SK-N-SH treated with all-trans-retinoic acid at 6 μM for 48 hours (cell line): ENCODE measurements at regions not wholly inside any gene's neighbourhood (a gene's known extent, or its start where the extent isn't known, plus 50 kb on each side); places are given as distances from the start of the nearest gene placed in this dataset.

Experiments
- BACH2 ChIP-seq: fragments of 250-450 bp; sonication (Bioruptor Pico); IDR thresholded peaks from 2 replicates; pipeline ENCODE4 v1.9.0; 2021; ENCODE audit warnings: mild to moderate bottlenecking, borderline replicate concordance
- ESRRG ChIP-seq: fragments of 250-450 bp; sonication (Bioruptor Pico); IDR thresholded peaks from 2 replicates; pipeline ENCODE4 v1.6.1; 2021; ENCODE audit warnings: mild to moderate bottlenecking
- OSR1 ChIP-seq: fragments of 250-450 bp; sonication (Bioruptor Pico); IDR thresholded peaks from 2 replicates; pipeline ENCODE4 v1.8.0; 2022; ENCODE audit warnings: moderate library complexity, mild to moderate bottlenecking, inconsistent platforms
- RARB ChIP-seq: fragments of 250-450 bp; sonication (Bioruptor Pico); IDR thresholded peaks from 2 replicates; pipeline ENCODE4 v1.8.0; 2021; ENCODE audit warnings: mild to moderate bottlenecking, moderate library complexity
- SNAI2 ChIP-seq: fragments of 250-450 bp; sonication (Bioruptor Pico); IDR thresholded peaks from 2 replicates; pipeline ENCODE4 v1.5.0; 2020; ENCODE audit warnings: mild to moderate bottlenecking, moderate library complexity
- TOX ChIP-seq: fragments of 250-450 bp; sonication (Bioruptor Pico); IDR thresholded peaks from 2 replicates; pipeline ENCODE4 v1.8.0; 2021; ENCODE audit warnings: mild to moderate bottlenecking, moderate library complexity, borderline replicate concordance
- ZFP3 ChIP-seq: fragments of 250-450 bp; sonication (Bioruptor Pico); IDR thresholded peaks from 2 replicates; pipeline ENCODE4 v1.5.0; 2020; ENCODE audit warnings: mild to moderate bottlenecking, moderate library complexity
- ZFP30 ChIP-seq: fragments of 450-650 bp; formaldehyde crosslinking; IDR thresholded peaks from 2 replicates; pipeline ENCODE4 v1.5.0; 2022; ENCODE audit warnings: mild to moderate bottlenecking, moderate library complexity
- ZNF8 ChIP-seq: fragments of 450-650 bp; formaldehyde crosslinking; IDR thresholded peaks from 2 replicates; pipeline ENCODE4 v1.5.0; 2020; ENCODE audit warnings: mild to moderate bottlenecking, moderate library complexity
- TF ChIP-seq, protein P1 (sequence below): fragments of 250-450 bp; sonication (Bioruptor Pico); IDR thresholded peaks from 2 replicates; pipeline ENCODE4 v1.5.1; 2020; ENCODE audit warnings: low read depth, mild to moderate bottlenecking, moderate library complexity
- TF ChIP-seq, protein P2 (sequence below): fragments of 250-450 bp; sonication (Bioruptor Pico); IDR thresholded peaks from 2 replicates; pipeline ENCODE4 v1.8.0; 2021; ENCODE audit warnings: low read depth, mild to moderate bottlenecking, moderate library complexity, borderline replicate concordance

DNA sequence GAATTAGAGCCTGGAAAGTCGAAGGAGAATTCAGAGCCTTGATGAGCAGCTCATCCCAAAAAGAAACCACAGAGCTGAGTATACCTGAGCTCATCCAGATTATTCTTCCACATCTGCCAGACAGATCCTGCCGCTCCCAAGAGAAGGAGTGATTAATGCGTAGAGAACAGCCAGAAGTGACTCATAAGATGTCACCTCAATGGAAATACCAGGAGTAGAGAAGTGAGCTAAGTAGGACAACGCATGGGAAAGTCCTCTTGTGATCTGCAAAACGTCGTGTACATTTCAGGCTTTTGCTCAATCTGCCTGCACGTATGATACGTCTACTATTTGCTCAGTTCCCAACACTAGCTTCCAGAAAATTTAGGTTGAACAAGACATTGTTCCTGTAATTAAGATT lies 230.5 kb upstream of the AUTS2 start:
- TF ChIP-seq RARB (CRISPR knock-in tag): no peak
- TF ChIP-seq OSR1 (CRISPR knock-in tag): no peak
- TF ChIP-seq, protein P1, sequence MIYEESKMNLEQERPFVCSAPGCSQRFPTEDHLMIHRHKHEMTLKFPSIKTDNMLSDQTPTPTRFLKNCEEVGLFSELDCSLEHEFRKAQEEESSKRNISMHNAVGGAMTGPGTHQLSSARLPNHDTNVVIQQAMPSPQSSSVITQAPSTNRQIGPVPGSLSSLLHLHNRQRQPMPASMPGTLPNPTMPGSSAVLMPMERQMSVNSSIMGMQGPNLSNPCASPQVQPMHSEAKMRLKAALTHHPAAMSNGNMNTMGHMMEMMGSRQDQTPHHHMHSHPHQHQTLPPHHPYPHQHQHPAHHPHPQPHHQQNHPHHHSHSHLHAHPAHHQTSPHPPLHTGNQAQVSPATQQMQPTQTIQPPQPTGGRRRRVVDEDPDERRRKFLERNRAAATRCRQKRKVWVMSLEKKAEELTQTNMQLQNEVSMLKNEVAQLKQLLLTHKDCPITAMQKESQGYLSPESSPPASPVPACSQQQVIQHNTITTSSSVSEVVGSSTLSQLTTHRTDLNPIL: no peak
- TF ChIP-seq SNAI2: no peak
- TF ChIP-seq TOX (CRISPR knock-in tag): no peak
- no peak for TF ChIP-seq ZFP3 (CRISPR knock-in tag)
- TF ChIP-seq BACH2 (CRISPR knock-in tag): no peak
- TF ChIP-seq ZFP30 (CRISPR knock-in tag): no peak
- TF ChIP-seq ZNF8: no peak
- TF ChIP-seq, protein P2, sequence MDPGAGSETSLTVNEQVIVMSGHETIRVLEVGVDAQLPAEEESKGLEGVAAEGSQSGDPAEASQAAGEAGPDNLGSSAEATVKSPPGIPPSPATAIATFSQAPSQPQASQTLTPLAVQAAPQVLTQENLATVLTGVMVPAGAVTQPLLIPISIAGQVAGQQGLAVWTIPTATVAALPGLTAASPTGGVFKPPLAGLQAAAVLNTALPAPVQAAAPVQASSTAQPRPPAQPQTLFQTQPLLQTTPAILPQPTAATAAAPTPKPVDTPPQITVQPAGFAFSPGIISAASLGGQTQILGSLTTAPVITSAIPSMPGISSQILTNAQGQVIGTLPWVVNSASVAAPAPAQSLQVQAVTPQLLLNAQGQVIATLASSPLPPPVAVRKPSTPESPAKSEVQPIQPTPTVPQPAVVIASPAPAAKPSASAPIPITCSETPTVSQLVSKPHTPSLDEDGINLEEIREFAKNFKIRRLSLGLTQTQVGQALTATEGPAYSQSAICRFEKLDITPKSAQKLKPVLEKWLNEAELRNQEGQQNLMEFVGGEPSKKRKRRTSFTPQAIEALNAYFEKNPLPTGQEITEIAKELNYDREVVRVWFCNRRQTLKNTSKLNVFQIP (CRISPR knock-in tag): no peak
- TF ChIP-seq ESRRG (CRISPR knock-in tag): no peak
